T-helper 2 cell (primary cell): ENCODE measurements at regions not wholly inside any gene's neighbourhood (a gene's known extent, or its start where the extent isn't known, plus 50 kb on each side); places are given as distances from the start of the nearest gene placed in this dataset.
A peak's percentile ranks its signal among the peaks of the same experiment; 100 is the strongest.
"Not testable (repeated sequence)": the region's sequence is repeated elsewhere in the genome, so short reads cannot be mapped to it uniquely, and the experiment has no call there.

Experiments used
- DNase-seq, 5 experiments: peaks; one replicate each; pipeline versions ENCODE4 v3.0.0 to v3.0.0-alpha.2; 2012 to 2022

GRCh38 chr1:189619682-189620332, 857.9 kb downstream of the BRINP3 start:
- no peak for DNase-seq

- no peak for DNase-seq
These were observed 857.2 kb downstream of the BRINP3 start for GRCh38 chr1:189620471-189620870.

- DNase-seq: no peak
These were observed 854.3 kb downstream of the BRINP3 start for GRCh38 chr1:189623336-189623735.

GRCh38 chr1:189627427-189627826, 850.2 kb downstream of the BRINP3 start:
- no peak for DNase-seq

GRCh38 chr1:189628857-189629256, 848.8 kb downstream of the BRINP3 start:
- DNase-seq: no peak

- no peak for DNase-seq
These were observed 844.0 kb downstream of the BRINP3 start for GRCh38 chr1:189633658-189634057.

GRCh38 chr1:189637041-189637440, 840.6 kb downstream of the BRINP3 start:
- no peak for DNase-seq

GRCh38 chr1:189644156-189644555, 833.5 kb downstream of the BRINP3 start:
- DNase-seq: not testable (repeated sequence)

GRCh38 chr1:189644970-189645369, 832.7 kb downstream of the BRINP3 start:
- no peak for DNase-seq

- no peak for DNase-seq
These were observed 831.6 kb downstream of the BRINP3 start for GRCh38 chr1:189646066-189646465.

GRCh38 chr1:189654906-189655305, 822.8 kb downstream of the BRINP3 start:
- DNase-seq: no peak

- DNase-seq: no peak
These were observed 820.8 kb downstream of the BRINP3 start for GRCh38 chr1:189656628-189657530.

- DNase-seq: no peak
These were observed 819.9 kb downstream of the BRINP3 start for GRCh38 chr1:189657715-189658114.

GRCh38 chr1:189658381-189658780, 819.3 kb downstream of the BRINP3 start:
- DNase-seq: no peak

- no peak for DNase-seq
These were observed 817.9 kb downstream of the BRINP3 start for GRCh38 chr1:189659731-189660130.

GRCh38 chr1:189662190-189662589, 815.5 kb downstream of the BRINP3 start:
- peak in 1 of 5 experiments; percentile 0 for DNase-seq

GRCh38 chr1:189669846-189670245, 807.8 kb downstream of the BRINP3 start:
- no peak for DNase-seq

GRCh38 chr1:189673217-189673616, 804.4 kb downstream of the BRINP3 start:
- DNase-seq: no peak

- DNase-seq: no peak
These were observed 801.9 kb downstream of the BRINP3 start for GRCh38 chr1:189675712-189676244.

- no peak for DNase-seq
These were observed 798.9 kb downstream of the BRINP3 start for GRCh38 chr1:189678779-189679178.

- no peak for DNase-seq
These were observed 796.3 kb downstream of the BRINP3 start for GRCh38 chr1:189681252-189681919.

- no peak for DNase-seq
These were observed 795.1 kb downstream of the BRINP3 start for GRCh38 chr1:189682591-189682990.

- no peak for DNase-seq
These were observed 791.4 kb downstream of the BRINP3 start for GRCh38 chr1:189686288-189686687.
